ENCODE measurements at regions not wholly inside any gene's neighbourhood (a gene's known extent, or its start where the extent isn't known, plus 50 kb on each side); places are given as distances from the start of the nearest gene placed in this dataset.

DNA sequence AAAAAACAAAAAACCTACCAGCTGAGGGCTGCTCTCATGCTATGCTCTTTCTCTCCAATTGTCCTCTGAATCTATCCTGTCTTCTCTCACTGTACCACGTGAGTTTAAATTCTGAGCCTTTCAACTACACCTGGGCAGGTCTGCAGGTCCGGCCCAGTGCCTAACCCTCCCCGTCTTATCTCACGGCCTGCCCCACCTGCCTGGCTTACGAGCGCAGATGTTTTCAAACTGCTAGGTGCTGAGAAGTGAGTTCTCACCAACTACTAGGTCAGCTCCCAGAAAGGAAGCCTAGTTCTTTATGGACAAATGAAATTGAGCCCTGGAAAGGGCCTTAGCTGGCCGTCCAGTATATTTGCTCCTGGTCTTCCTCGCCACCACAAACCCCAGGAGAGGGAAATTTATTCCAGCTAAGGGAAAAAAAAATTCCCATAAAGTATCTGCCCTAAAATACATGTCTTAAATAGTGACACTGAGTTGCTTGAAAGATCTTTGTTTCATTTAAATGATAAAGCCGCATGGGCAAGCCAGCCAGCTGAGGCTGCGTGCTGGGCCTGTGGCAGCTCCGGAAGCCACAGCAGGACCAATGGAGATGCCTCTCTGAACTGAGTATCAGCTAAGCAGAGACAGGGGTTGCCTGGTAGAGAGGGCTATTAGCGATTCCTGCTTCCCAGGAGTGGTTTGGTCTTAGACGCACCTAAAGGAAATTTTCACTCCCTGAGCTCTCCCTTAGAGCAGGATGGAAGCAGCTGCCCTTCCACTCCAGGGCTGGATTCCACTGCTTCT is 92.5 kb upstream of the NCK2 start:
- no peak for DNase-seq (ENCODE audit: low read depth in 4 of 4, low spot score in 1 of 4)

DNA sequence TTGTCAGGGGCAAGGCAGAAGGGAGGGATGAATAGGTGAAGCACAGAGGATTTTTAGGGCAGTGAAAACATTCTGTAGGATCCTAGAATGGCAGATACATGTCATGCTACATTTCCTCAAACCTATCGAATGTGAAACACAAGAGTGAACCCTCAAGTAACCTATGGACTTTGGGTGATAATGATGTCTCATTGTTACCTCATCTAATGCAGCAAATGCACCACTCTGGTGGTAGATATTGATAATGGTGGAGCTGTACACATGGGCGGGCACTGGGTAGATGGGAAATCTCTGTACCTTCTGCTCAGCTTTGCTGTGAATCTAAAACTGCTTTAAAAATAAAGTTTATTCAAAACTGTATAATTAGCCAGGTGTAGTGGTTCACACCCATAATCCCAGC is 95.2 kb upstream of the NCK2 start:
- DNase-seq (ENCODE audit: low read depth in 4 of 4, low spot score in 1 of 4) = no peak

DNA sequence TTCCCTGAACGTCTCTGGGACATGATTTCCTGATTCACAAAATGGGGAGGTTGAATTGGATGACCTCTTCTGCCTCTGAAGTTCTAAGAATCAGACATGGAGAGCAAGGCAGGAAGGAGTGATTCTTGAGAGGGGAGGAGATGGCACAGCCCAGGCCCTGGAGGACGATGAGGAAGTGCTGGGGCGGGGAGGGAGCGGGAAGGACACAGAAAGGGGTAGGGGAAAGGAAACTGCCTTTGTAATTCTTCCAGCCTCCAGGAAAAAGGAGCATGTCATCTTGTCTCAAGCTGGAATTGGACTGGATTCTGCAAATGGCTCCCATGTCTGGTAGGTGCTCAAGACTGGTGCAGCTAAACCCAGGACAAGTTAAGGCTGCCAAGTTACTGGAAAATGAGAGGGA is 97.0 kb upstream of the NCK2 start:
- no peak for DNase-seq (ENCODE audit: low read depth in 4 of 4, low spot score in 1 of 4)

GRCh38 chr2:105646774-105647076 is 98.0 kb upstream of the NCK2 start:
- DNase-seq (ENCODE audit: low read depth in 4 of 4, low spot score in 1 of 4) = no peak

- no peak for DNase-seq (ENCODE audit: low read depth in 4 of 4, low spot score in 1 of 4)
Measured at GRCh38 chr2:105645938-105646773, 98.6 kb upstream of the NCK2 start.

GRCh38 chr2:105645031-105645937 is 99.4 kb upstream of the NCK2 start:
- no peak for DNase-seq (ENCODE audit: low read depth in 4 of 4, low spot score in 1 of 4)

DNA sequence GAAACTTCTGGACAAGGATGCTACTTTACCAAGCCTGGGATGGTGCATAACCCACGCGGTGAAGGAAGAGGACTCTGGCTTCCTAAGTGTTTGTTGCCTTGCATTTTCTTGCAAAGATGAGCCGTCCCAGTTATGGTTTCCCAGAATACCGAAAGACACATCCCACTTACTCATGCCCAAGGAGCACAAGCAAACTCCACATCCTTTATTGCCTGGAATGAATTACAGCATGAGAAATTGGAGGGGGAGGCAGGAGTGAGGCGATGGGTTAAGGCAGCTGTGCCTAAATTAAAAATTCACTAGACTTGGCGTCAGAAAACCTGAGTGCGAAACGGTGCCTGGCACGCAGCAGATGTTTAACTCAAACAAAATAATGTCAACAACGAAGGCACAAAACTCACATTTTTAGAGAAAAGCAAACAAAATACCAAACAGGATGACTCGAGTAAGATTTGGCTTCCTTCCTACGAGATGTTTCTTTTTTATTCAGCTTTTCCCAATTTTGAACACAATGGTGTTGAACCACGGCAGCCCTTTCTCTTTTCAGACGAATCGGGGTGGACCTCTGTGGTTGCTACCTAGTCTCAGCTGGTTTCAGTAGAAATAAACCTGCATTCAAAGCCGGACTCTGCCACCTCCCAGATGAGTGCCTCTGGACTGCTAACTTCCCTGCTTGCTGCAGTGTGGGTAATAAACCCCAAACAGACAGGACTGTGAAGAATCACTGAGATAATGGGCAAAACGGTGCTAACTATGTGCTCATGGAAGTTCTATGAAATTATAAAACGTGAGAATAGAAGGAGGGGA is 100.3 kb upstream of the NCK2 start:
- DNase-seq (ENCODE audit: low read depth in 4 of 4, low spot score in 1 of 4) = no peak

GRCh38 chr2:105643405-105644173 is 101.1 kb upstream of the NCK2 start:
- no peak for DNase-seq (ENCODE audit: low read depth in 4 of 4, low spot score in 1 of 4)

DNA sequence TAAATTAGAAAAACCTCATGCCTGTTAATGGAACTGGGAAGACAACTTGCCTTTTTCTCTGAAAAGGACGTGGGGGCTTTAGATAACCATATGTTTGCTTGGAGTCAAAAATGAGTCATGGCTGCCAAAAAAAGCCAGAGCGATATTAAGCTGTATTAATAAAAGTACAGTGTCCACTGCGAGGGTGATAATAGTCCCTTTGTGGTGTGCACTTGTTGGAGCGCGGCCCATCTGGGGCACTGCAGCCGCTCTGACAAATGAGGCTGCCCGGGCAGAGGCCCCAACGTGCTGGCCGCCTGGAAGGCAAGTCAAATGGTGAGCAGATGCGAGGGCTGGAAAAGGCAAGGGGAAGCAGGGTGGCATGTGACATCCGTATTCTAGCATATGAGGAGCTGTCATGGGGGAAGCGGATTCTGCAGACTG is 103.3 kb upstream of the NCK2 start:
- no peak for DNase-seq (ENCODE audit: low read depth in 4 of 4, low spot score in 1 of 4)

DNA sequence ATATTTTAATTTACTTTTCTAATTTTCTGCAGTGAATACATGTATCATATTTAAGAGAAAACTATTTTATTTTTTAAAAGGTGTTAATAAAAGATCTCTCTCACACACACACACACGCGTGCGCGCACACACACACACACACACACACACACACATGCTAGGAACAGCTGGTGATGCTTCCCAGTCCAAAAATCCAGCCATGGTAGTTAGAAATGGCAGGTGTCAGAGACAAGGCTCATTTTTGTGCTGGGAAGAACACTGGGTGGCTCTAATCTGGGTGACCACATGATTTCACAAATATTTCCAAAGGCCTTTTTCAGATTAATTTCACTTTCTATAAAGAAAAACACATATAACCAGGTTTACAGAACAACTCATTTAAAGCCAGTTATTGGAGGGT is 104.5 kb upstream of the NCK2 start:
- no peak for DNase-seq (ENCODE audit: low read depth in 4 of 4, low spot score in 1 of 4)

DNA sequence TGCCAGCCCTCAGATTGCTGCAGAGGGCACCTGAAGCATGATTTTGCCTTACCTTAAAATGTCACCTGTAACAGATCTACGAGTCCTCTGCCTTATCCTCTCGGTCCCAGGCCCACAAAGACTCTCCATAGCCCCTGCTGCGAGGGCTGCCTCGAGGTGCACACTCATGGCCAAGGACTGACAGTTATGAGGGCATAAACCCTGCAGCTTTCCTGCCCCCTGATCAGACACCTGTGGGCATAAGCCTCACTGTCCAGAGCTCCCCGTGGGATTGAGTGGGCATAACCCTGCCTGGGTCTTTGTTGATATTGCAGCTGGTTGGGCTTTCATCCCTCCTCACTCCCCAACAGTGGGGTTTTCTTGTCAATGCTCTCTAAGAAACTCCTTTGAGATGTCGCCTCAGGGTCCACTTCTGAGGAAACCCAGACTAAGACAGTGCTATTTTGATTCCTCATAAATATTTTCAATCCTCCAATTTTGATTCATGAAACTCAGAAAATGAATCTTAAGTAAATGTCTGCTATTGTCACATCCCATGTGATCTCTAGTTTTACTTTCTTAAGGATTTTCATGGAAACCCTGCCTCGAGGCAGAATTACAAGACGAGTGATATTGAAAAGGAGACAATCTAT is 108.5 kb upstream of the NCK2 start:
- no peak for DNase-seq (ENCODE audit: low read depth in 4 of 4, low spot score in 1 of 4)

GRCh38 chr2:105635564-105635963 is 109.1 kb upstream of the NCK2 start:
- no peak for DNase-seq (ENCODE audit: low read depth in 4 of 4, low spot score in 1 of 4)

DNA sequence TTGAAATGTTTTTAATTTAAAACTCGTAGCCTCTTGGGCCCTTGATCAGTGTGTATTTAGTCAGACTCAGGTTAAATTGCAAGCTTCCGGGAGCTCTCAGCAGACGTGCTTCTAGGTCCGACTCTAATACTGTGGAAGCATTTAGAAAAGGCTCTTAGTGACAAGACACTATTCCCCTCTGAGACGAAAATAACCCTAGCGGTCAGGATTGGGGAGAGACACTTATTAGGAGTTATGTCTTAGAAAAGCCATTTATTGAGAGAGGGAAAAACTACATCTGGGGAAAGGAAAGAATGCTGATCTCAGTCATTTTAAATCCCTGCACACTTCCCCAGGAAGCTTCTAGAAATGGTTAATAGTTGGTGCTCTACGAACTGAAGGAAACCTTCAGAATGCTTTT is 110.5 kb upstream of the NCK2 start:
- DNase-seq (ENCODE audit: low read depth in 4 of 4, low spot score in 1 of 4) = no peak

DNA sequence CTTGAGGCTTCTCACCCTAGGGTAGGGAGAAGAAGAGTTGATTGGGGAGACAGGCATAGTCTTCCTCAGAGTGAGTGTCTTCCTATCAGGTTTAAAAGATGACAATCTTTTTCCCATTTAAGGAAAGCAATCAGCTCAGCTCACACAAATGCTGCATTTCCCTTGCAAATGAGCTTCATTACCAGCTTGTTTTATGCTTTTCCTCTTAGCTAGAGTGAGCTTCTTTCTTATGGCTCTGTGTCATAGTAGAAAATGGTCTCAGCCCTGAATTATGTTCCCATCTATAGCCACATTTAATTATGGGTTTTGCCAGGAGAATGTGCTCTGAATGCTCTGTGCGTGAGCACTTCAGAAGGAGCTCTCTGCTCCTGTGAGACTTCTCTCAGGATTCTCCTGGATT is 112.8 kb upstream of the NCK2 start:
- DNase-seq (ENCODE audit: low read depth in 4 of 4, low spot score in 1 of 4) = no peak

DNA sequence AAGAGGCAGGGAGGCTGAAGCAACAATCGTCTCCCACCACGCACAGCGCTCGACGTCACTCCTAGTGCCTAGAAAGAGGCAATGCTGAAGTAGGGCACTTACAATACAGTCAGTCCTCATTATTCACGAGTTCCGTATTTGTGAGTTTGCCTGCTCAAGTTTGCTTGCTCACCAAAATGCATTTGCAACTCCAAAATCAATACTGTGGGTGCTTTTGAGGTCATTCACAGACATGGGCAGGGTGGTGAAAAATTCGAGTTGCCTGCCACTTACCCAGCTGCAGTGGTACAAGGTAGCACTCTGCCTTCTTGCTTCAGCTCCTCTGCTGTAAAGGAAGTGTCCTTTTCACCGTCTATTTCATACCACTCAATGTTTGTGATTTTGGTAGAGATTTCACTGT is 113.7 kb upstream of the NCK2 start:
- no peak for DNase-seq (ENCODE audit: low read depth in 4 of 4, low spot score in 1 of 4)

- DNase-seq (ENCODE audit: low read depth in 4 of 4, low spot score in 1 of 4) = no peak
Measured at GRCh38 chr2:105629634-105630033, 115.1 kb upstream of the NCK2 start.

DNA sequence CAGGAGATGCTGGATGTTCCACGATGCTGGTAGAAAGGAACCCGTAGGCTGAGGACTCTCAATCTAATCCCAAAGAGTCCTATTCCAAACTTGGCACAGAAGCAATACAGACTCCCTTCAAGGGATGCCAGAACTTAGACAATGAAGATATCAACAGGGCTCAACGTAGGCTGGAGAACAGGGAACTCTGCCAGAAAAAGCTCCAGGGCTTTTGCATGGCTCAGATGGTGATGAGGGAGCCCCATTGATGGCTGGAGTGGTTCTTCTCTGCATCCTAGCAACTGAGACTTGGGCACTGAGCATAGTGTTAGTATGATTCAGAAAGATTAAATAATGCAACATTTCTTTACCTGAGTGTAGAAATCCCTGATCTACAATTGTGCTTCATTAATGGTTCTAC is 117.2 kb upstream of the NCK2 start:
- no peak for DNase-seq (ENCODE audit: low read depth in 4 of 4, low spot score in 1 of 4)

GRCh38 chr2:105626966-105627340 is 117.8 kb upstream of the NCK2 start:
- no peak for DNase-seq (ENCODE audit: low read depth in 4 of 4, low spot score in 1 of 4)

DNA sequence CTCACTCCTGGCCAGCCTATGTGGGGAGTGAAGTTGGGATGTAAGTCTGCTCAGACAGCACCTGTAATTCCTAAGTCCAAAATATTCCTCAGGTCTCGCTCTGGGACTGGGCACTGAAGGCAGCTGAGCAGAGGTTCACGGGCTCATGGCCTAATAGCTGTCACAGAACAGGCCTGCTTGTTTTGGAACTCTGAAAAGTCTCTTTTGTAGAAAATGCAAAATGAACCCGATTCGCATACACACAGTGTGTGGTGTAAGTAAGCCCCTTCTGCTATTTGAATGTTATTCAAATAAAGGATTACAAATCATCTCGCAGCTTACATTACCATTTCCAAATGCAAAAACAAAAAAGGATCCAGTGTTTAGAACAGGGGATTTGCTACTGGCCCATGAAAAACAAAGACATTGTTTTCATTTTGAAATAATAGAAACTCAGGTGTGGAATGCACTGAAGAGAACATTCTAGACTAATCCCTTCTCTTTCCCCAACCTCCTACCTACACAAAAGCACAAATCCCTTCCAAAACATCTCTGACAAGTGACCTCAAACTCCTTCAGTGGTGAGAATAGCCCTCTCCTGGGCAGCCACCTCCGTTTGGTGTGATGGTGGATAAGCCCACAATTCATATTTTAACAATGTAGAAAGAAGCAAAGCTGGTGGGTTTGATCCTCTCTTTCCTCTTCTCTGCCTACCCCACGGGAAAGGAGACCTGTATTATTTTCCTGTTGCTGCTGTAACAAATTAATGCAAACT is 118.3 kb upstream of the NCK2 start:
- DNase-seq (ENCODE audit: low read depth in 4 of 4, low spot score in 1 of 4) = no peak
